ENCODE measurements at regions not wholly inside any gene's neighbourhood (a gene's known extent, or its start where the extent isn't known, plus 50 kb on each side); places are given as distances from the start of the nearest gene placed in this dataset.

DNA sequence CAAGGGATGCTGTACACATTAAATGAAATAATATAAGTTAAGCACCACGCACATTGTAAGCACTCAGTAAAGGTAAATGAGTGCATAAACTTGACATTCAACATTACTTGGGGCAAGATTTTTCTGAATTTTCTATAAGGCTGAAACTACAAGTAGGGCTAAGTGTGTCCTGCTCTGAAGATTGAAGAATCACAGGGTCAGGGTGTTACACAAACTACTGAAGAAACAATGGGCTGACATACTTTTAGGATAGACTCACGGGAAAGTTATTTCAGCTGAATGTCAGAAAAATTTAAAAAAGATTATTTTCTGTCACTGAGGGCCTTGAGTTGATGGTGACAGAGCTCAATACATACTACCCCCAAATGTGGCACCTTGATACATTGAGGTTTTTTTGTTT lies 644.2 kb upstream of the PLXNA2 start:
- no peak overlapping the region for H3K4me3 ChIP-seq (ENCODE audit: low read length)
- TF ChIP-seq ZNF274 (IDR thresholded peaks at IDR 0.05; ENCODE audit: low read depth, low read length): no peak

DNA sequence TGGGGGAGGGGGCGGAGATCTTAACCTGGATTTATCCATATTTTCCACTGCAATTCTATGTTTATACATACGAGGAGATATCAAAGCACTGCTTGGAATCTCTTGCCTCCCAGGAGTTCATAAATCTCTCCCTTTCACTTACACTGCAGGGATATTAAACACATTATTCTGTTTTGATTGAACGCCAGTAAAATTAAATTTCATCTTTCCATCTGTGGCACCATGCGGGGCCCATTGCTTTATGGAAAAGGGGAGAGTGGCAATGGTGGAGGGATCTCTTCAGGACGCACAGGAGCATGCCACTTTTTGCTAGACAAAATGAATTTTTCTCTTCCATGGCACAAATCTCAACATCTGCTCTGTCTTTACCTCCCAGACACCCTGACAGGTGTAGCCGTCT lies 648.0 kb upstream of the PLXNA2 start:
- TF ChIP-seq ZNF274 (IDR thresholded peaks at IDR 0.05; ENCODE audit: low read depth, low read length): no peak
- no peak overlapping the region for H3K4me3 ChIP-seq (ENCODE audit: low read length)

DNA sequence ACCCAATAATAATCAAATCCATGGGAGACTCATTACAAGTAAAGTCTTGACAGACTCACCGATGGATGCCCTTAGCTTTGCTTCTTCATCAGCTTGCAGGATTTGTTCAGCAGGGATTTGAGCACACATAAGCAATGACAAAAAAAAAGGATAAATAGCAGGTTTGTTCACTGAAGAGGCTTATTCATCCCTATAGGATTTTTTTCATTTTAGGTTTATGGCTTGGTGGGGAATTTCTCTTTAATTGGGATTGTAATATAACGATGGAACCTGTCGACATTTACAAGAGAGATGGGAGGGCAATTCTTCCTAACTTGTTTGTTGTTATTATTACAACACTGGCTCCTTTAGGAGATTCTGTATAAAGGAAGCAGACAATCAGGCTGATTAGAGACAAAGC lies 649.1 kb upstream of the PLXNA2 start:
- H3K4me3 ChIP-seq (ENCODE audit: low read length): no peak overlapping the region
- TF ChIP-seq ZNF274 (IDR thresholded peaks at IDR 0.05; ENCODE audit: low read depth, low read length): no peak

DNA sequence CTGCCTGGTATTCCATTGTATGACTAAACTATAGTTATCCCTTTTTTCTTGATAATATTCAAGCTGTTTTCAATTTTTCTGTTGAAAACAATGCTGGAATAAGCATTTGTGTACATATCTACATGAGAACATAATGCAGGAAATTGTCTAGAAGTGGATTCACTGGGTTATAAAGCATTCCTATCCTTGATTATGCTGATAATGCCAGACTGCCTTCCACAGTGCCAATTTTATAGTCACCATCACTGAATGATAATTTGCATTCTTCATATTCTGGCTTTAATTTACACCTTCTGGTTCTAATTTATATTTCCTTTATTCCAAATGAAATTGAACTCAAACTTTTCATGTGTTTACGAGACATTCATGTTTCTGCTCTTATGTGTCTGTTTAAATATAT lies 651.0 kb upstream of the PLXNA2 start:
- TF ChIP-seq ZNF274 (IDR thresholded peaks at IDR 0.05; ENCODE audit: low read depth, low read length): no peak
- no peak overlapping the region for H3K4me3 ChIP-seq (ENCODE audit: low read length)

DNA sequence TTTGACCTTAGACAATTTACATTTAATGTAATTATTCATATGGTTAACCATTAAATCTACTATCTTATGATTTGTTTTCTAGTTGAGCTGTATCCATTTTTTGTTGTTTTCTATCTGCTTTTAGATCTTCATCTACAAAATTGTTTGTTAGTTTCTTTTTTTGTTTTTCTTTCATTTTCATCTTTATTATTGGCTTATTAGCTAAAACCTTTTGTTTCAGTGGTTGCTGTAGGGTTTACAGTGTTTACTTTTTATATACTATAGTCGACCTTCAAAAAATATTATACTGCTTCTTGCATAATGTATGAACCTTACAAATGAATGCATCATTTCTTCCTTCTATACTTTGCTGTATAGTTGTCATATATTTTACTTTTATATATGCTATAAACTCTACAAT lies 651.6 kb upstream of the PLXNA2 start:
- TF ChIP-seq ZNF274 (IDR thresholded peaks at IDR 0.05; ENCODE audit: low read depth, low read length): no peak
- no peak overlapping the region for H3K4me3 ChIP-seq (ENCODE audit: low read length)

DNA sequence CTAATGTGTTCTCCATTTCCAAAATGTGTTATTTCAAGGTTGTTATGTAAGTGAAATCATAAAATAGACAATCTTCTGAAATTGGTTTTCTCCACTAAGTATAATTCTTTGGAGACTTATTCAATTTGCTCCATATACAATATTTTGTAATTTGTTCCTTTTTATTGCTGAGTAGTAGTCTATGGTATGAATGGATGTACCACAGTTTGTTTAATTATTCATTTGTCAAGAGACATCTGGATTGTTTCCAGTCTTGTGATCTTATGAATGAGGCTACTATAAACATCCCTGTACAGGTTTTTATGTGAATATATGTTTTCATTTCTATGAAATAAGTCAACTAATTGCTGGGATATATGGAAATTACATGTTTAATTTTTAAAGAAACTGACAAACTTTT lies 652.6 kb upstream of the PLXNA2 start:
- TF ChIP-seq ZNF274 (IDR thresholded peaks at IDR 0.05; ENCODE audit: low read depth, low read length): no peak
- H3K4me3 ChIP-seq (ENCODE audit: low read length): no peak overlapping the region

DNA sequence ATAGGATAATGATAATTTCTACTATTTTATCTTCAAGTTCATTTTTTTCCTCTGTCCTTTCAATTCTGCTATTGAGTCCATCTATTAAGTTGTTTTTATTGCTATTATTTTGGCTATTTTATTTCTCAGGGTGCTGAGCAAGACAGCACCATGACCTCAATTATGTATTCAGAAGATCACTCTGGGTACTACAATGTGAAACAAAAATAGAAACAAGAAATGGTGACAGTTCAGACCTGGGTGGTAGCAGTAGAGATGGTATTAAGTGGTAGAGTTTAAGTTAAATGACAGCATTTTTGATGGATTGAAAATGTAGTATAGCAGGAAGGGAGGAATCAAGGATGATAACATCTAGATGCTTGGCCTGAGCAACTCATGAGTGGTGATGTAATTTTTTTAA lies 655.3 kb upstream of the PLXNA2 start:
- TF ChIP-seq ZNF274 (IDR thresholded peaks at IDR 0.05; ENCODE audit: low read depth, low read length): no peak
- H3K4me3 ChIP-seq (ENCODE audit: low read length): no peak overlapping the region

DNA sequence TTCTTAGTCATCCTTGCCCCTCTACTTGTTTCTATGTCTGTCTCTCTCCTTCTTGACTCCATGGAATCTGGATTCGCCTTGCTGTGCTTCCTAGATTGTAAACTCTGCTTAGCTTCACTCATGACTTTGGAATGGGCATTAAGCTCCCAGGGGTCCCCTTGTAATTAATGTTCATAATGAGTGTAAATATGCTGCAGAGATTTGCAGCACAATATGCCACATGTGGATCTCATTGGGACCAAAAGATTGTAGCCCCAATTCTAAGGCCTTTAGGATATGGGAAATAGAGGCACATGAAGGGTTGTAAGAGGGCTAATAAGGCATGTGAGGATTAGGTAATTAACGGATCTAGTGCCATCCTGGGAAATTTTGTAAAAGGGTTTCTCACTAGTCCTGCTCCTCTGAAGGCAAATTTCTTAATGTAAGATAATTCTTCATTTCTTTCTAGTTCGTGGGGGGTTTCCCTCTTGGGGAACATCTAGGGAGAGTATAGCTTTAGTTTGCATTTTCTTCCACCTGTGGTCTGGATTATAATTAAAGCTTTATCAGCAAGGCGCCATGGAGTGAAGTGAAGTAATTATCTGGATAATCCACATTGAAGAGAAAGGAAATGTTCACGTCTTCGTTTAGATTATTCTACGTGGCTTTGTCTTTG lies 659.2 kb upstream of the PLXNA2 start:
- TF ChIP-seq ZNF274 (IDR thresholded peaks at IDR 0.05; ENCODE audit: low read depth, low read length): no peak
- no peak overlapping the region for H3K4me3 ChIP-seq (ENCODE audit: low read length)

DNA sequence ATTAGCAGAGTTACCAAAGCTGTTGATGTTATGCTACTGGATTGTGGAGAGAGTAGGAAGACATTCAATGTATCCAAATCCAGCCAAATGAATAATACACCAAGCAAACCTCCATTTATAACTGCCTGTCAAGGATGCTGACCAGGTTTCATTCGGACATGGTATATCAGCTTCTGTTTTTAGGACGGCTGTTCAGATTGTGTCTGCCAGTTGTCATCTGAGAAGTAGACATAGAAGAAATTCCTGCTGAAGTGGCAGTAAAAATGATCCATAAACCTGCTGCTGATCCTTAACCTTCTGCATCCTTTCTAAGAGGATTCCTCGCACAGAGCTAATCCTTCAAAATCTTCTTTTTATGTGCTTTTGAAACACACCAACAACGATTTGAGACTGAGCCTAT lies 663.6 kb upstream of the PLXNA2 start:
- H3K4me3 ChIP-seq (ENCODE audit: low read length): no peak overlapping the region
- TF ChIP-seq ZNF274 (IDR thresholded peaks at IDR 0.05; ENCODE audit: low read depth, low read length): no peak

DNA sequence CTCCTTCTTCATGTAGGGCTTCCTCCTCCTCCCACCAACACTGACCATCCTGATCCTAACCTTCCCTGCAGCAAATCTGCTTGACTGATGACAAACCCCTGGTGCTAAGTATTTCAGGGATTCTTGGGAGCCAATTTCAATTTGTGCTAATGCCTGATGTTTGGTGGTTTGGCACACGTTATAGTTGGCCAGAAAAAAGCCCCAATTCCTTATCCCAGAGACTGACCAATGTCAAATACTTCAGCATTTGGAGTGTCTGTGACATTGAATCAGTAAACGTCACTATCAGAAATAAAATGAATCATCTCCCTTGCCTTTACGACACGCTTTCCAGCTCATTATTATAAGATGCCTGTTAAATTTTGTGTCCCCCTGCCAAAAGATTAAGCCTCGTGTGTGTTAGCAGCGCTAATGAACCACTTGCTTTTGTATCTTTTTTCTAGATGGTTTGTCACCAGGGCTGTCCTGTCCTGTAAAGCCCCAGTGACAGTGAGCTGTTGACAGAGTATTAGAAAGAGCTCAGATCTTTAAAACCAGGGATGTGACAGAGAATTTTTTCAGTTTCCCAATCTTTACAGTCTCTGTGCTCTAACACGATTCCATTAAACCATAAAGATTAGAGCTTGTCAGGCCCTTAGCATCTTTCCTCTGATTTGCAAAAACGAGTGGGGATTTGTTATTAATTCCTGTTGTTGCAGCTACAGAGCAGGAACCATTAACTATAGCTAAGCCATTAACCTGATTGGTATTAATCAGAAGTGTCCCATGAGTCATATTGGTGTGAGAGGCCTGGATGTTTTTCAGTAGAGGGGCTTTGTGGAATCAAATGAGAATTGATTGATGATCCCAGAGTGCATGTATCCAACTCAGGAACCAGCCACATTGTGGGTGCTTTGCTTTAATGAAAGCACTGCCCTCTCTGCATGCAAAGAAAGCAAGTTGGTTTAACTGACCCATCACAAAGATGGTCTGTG lies 665.1 kb upstream of the PLXNA2 start:
- no peak for TF ChIP-seq ZNF274 (IDR thresholded peaks at IDR 0.05; ENCODE audit: low read depth, low read length)
- no peak overlapping the region for H3K4me3 ChIP-seq (ENCODE audit: low read length)

DNA sequence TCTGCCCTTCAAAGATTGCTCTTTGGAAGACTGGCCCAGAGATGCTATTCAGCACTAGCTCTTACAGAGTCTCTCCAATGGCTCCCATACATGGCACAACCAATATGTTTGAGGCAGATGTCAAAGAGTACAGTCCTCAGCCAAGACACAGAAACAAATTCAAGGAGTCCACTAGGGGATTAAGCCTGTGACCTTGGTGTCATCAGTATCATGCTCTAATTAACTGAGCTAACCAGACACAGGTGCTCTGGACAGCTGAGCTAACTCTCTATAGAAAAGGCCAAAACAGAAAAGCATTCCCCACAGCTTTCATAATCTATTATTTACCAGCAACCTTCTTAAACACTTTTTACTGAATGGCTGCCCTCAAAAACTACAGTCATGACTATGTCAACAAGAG lies 666.0 kb upstream of the PLXNA2 start:
- TF ChIP-seq ZNF274 (IDR thresholded peaks at IDR 0.05; ENCODE audit: low read depth, low read length): no peak
- H3K4me3 ChIP-seq (ENCODE audit: low read length): no peak overlapping the region

DNA sequence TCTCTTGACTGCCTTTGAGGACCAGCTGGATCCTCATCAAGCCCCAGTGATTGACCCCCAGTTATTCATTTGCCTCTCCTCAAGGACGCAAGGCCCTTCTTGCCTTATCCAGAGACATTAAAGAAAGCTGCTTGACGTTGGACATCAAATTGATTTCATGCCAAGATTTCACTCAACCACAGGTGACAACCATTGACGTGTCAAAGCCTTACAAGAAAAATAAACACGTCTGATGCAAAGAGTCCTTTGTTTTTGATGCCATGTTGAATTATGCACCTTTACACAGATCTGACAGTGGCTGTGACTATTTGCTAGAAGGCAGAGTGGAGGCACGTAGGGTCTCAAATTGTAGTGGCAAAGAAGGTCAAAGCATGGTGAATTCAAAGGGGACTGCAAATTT lies 666.2 kb upstream of the CAMK1G start:
- H3K4me3 ChIP-seq (ENCODE audit: low read length): no peak overlapping the region
- no peak for TF ChIP-seq ZNF274 (IDR thresholded peaks at IDR 0.05; ENCODE audit: low read depth, low read length)

DNA sequence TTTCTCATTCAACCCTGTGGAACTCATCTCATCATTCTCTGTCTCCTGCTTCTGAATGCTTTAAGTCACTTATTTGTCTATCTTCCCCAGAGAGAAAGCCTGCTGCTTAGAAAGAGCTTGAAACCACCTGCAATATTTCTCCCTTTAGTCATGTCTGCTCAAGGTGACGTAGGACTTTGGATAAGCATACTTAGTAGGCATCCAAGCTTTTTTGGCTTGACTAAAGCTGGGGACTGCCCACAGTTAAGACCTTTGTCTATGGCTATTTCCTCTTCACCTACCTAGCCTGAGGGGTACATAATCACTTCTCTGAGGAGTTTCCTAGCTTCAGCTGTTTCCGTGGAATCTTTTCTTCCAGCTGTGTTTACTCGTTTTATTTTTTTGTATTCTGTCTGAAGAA lies 665.8 kb upstream of the CAMK1G start:
- no peak for TF ChIP-seq ZNF274 (IDR thresholded peaks at IDR 0.05; ENCODE audit: low read depth, low read length)
- no peak overlapping the region for H3K4me3 ChIP-seq (ENCODE audit: low read length)

DNA sequence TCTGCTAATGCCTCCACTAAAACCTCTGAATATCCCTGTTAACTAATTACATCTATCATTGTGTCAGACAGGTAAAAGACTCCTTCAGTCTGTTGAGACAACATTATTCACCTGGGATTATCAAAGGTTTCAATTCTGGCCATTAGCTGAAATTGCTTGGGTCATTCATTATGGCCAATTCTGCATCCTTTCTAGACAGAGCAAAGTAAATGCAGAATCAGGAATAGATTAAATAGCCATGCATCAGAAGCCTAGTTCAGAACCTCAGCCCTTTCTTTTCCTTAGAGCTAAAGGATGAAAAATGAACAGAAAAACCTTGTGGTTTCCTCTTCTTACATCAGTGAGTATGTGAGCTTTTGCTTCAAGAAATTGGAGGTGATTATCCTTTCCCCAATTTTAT lies 665.4 kb upstream of the CAMK1G start:
- TF ChIP-seq ZNF274 (IDR thresholded peaks at IDR 0.05; ENCODE audit: low read depth, low read length): no peak
- no peak overlapping the region for H3K4me3 ChIP-seq (ENCODE audit: low read length)

DNA sequence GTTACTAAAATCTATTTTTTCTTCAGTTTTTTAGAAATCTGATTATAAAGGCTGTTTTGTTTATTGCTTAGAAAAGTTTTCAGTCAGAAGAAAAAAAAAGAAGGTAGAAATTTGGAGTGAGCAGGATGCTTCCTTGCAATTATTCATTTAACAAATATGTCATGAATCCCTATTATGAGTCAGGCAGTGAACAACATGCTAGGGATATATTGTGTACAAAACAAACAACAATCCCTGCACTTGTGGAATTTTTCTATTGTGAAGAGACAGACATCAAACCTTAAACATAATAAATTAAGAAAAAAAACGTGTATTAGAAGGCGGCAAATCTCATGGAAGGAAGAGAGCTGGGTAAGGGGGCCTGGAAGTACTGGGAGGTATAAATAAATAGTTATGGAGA lies 664.1 kb upstream of the CAMK1G start:
- H3K4me3 ChIP-seq (ENCODE audit: low read length): no peak overlapping the region
- TF ChIP-seq ZNF274 (IDR thresholded peaks at IDR 0.05; ENCODE audit: low read depth, low read length): no peak
